NCI-H748 (cell line): ENCODE measurements at regions not wholly inside any gene's neighbourhood (a gene's known extent, or its start where the extent isn't known, plus 50 kb on each side); places are given as distances from the start of the nearest gene placed in this dataset.
"Not testable (repeated sequence)": the region's sequence is repeated elsewhere in the genome, so short reads cannot be mapped to it uniquely, and the experiment has no call there.

Source experiments
- DNase-seq: peaks from one replicate; lab custom pipeline; 2025; ENCODE audit not compliant: unreplicated experiment; lab: John Stamatoyannopoulos, UW

DNA sequence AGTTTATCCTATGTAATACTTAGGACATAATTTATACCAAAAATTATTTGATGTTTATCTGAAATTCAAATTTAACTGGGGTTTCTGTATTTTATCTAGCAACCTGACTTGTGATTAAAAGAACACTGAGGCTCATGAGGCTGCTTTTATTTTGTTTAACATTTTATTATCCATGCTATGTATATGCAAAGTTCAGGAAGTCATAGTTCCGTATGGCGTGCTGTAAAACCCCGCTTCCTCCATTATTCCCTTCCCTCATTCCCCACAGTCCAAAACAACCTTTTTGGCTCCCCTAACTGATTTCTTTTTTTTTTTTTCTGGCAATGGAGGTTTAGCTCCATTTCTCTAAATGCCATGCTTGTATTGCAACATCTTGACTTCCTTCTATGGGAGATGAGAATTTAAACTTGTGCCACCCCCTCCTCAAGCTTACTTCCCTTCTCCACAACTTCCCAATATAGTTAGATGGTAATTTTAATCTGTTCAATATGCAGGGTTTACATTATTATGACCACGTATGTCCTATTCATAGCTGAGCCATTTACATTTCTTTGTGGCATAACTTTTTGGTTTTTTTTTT is 138.0 kb upstream of the DNAH14 start:
- no peak for DNase-seq

DNA sequence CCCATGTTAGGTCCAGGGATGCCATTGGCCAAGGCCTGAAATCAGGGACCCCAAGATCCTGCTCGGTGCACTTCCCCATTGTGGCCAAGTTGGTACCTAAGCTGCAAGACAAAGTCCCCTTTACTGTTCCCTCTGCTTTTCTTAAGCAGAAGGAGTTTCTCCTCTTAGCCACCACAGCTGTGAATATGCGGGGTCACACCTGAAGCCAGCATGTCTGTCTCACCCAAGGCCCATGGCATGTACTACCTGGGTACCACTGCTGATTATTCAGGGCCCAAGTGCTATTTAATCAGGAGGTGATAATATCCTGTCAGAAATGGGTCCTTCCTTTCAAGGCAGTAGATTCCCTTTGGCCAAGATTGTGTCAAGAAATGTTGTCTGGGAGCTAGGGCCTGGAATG is 133.9 kb upstream of the DNAH14 start:
- no peak for DNase-seq

DNA sequence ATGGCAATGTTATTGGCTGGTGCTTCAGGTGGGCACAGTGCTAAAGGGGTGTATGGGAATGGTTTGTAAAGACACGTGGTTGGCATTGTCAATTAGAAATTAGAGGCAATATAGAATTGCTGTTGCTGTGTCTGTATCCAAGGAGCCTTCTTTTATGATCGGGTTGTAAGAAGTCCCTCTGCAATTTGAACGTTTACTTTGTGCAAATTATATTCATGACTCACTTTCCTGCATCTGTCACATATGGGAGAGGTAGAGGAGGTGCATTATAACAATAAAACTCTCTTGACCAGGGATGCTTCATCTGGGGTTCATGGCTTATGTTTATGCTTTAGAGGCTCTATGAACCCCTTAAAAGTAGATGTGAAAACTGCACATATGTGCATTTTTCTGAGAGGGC is 130.4 kb upstream of the DNAH14 start:
- peak; percentile 32 for DNase-seq

GRCh38 chr1:224800486-224801119 is 128.9 kb upstream of the DNAH14 start:
- no peak for DNase-seq

- DNase-seq: peak; percentile 52
Measured at GRCh38 chr1:224801844-224802490, 127.5 kb upstream of the DNAH14 start.

DNA sequence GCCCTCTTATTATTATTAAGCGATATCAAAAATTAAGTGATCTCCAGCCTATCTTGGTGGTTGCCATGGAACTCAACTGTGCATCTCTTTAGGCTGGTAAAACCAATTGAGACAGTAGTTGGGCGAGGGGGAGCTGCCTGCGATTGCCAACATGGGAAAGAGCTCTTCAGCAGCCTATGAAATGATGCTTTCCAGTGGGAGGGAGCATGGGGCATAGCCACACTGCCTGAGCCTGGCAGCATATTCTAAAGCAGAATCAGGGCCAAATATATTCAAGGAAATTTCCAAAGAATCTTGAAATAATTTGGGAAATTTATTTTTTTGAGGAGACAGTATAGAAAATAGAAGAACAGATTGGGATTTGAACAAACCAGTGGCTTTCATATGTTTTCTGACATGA is 126.9 kb upstream of the DNAH14 start:
- DNase-seq: no peak

GRCh38 chr1:224804220-224804619 is 125.3 kb upstream of the DNAH14 start:
- DNase-seq: no peak

DNA sequence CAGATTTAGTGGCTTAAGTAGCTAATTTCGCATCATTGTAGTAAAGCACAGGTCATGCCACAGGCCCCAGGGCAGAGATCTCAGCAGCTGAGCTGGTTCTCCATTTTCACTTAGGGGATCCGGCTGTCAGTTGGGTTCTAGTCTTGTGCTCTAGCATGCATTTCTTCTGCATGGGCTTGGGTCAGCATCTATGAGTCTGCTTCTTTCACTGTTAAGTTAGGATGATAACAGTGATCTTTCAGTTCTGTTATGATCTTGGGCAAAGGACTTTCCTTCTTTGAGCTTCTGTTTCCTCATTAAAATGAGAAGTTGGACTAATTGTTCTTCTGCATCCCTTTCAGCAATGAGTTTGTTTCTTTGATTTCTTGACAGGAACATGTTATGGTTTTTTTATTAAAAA is 123.6 kb upstream of the DNAH14 start:
- no peak for DNase-seq

DNA sequence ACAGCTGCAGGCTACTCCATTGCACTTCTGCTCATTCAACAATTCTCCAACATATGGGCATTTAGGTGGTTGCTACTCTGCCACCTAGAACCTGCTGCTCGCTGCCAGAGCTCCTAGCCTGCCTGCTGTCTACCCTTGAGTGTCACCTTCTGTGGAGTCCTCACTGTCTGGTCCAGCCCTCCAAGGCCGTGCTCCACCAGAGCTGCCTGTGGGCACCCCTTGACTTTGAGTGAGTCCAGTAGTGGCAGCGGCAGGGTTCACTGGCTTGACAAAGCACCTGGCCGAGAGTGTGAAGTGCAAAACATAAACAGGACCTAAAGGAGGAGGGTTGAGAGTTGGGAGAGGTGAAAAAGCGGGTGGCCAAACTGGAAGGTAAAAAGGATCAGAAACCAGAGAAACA is 120.3 kb upstream of the DNAH14 start:
- no peak for DNase-seq

DNA sequence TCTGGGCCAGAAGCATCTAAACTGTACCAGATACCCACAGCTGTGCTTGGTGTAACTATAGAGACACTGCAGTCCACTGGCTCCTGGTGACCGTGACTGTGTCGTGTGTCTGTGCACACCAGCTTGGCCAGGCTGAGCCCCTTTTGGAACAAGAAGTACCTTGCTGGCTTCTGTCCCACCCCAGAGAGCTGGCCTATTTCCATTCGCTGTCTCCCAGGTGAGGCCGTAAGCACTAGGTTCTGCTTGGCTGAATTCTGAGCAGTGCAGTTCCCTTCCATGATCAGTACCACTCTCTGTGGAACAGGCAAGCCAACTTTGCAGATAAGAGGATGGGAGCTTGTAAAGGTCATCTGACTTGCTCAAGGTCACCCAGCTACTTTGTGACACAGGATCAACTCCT is 119.9 kb upstream of the DNAH14 start:
- no peak for DNase-seq

DNA sequence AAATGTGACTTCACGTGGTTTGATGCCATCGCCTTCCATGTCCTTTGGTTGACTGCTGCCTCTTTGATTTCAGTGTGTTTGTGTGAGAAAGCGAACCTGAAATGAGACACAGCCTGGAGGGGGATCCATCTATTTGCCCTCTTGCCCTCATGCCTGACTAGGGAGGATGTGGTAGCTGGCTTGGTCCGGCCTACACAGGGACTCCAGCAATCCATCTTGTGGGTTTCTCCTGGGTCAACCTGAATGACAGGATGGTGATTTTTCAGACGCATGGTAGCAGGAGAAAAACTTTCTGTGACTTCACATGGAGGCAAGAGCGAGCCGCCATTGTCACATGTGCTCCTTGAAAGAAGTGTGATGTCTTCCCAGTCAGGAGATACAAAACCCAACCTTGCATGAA is 117.9 kb upstream of the DNAH14 start:
- DNase-seq: no peak

- no peak for DNase-seq
Measured at GRCh38 chr1:224815647-224816046, 113.8 kb upstream of the DNAH14 start.

DNA sequence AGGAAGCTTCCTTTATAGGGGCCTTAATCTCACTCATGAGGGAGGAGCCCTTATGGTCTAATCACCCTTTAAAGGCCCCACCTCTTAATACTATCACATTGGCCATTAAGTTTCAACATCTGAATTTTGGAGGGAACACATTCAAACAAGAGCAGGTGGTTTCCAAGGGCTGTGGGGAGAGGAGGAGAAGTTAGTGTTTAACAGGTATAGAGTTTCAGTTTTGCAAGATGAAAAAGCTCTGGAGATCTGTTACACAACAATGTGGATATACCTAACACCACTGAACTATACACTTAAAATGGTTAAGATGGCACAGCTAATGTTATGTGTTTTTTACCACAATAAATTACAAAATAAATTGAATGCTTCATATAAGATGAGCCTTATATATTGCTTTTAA is 113.4 kb upstream of the DNAH14 start:
- no peak for DNase-seq

DNA sequence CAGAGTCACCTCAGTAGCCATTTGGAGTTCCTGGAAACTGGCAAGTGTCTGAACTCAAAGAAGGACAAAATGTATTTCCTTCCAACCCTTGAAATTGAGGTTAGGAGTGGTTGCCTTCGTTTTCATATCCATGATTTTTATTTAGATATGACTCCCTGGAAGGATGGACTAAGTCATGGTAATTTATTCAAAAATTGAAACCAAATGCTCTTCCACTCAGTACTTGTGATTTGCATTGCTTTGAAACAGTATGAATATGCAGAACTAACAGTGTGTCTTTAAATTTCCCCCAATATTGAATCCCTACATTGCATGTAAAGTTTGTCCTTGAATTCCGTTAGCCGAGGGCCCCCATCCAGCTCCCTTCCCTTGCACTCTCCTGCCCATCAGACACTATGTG is 112.1 kb upstream of the DNAH14 start:
- DNase-seq: no peak

DNA sequence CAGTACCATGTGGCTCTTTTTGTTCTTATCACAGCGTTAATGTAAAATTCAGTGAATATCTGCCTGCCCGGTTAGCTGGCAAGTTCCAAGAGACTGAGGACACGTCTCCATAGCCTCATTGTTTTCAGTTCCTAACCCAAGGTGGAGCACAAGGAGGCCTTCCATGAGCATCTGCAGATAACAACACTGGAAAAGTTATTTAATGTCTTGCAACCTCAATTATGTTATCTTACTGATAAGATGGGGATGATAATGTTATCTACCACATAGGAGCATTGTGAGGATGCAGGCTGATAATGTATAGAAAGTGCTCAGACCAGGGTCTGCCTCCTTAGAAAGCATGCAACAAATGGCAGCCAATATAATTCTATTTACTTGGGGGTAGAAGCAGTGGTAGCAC is 109.6 kb upstream of the DNAH14 start:
- no peak for DNase-seq

- no peak for DNase-seq
Measured at GRCh38 chr1:224820341-224820740, 109.1 kb upstream of the DNAH14 start.

DNA sequence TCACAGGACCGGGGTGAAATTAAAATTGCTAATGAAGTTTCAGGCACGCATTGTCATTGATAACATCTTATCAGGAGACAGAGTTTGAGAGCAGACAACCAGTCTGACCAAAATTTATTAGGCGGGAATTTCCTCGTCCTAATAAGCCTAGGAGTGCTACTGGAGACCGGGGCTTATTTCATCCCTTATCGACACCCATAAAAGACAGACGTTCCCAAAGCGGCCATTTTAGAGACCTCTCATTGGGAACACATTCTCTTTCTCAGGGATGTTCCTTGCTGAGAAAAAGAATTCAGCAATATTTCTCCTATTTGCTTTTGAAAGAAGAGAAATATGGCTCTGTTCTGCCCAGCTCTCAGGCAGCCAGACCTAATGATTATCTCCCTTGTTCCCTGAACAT is 107.7 kb upstream of the DNAH14 start:
- DNase-seq: not testable (repeated sequence)

- DNase-seq: no peak
Measured at GRCh38 chr1:224825525-224826000, 103.9 kb upstream of the DNAH14 start.

DNA sequence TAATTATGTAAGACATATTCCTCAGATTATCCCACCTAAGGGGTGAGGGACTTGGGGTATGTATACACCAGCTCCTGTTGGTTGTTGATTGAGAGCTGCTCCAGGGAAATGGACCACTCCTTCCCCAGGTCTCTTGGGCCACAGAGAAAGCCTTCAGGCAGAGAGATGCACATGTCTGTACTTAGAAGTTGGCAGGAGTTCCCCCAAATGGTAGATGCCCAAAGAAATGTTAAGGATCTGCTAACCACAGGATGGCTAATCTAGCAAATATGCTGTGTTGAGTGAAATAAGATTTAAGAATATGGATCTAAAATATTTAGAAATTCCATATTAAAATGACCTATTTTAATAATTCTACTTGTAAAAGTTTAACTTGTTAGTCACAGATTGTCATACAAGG is 100.8 kb upstream of the DNAH14 start:
- no peak for DNase-seq

DNA sequence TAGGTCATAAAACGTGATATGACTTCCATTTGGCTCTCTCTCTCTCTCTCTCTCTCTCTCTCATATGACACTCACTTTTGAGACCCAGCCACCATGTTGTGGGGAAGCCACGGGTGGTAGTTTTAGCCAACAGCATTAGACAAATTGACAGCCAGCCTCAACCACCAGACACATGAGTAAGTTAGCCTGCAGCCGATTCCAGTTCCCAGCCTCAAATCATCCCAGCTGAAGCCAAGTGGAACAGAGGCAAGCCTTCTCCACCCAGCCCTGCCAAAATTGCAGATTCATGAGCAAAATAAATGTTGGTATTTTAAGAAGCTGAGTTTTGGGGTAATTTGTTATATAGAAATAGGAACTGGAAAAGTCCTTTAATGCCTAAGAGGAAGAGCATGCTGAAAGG is 98.0 kb upstream of the DNAH14 start:
- no peak for DNase-seq

- DNase-seq: not testable (repeated sequence)
Measured at GRCh38 chr1:224839648-224840300, 89.7 kb upstream of the DNAH14 start.

DNA sequence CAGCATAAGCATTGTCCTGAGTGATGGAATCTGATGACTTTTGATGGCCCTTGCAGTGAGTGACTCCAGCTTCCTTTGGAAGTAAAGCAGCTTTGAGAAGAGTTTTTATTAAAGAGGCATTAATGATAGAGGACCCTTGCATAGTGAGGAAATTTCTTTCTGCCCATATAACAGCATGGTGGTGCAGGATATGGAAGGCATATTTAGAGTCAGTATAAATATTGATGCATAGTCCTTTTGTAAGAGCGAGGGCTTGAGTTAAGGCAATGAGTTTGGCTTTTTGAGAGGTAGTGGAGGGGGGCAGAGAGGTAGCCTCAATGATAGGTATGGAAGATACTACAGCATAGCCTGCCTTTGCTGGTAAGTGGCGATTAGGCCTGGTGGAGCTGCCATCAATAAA is 87.7 kb upstream of the DNAH14 start:
- not testable (repeated sequence) for DNase-seq
